GM12892 (cell line): ENCODE measurements at regions not wholly inside any gene's neighbourhood (a gene's known extent, or its start where the extent isn't known, plus 50 kb on each side); places are given as distances from the start of the nearest gene placed in this dataset.

Experiments used
- DNase-seq: peaks from one replicate; pipeline ENCODE4 v3.0.0; 2011; ENCODE audit not compliant: insufficient read length
- FAIRE-seq: peaks from 2 replicates; lab custom pipeline; 2011; peaks lifted over from hg19 to GRCh38; lab: Jason Lieb, UNC
- POLR2A ChIP-seq: IDR thresholded peaks from 2 replicates; pipeline ENCODE4 v1.6.1; 2011; ENCODE audit warnings: low read depth, low read length, control low read depth
- POLR2AphosphoS5 ChIP-seq: IDR thresholded peaks from 2 replicates; pipeline ENCODE4 v1.6.1; 2011; ENCODE audit warnings: low read depth, low read length, control low read depth
- TAF1 ChIP-seq: IDR thresholded peaks from 2 replicates; pipeline ENCODE4 v1.6.1; 2011; ENCODE audit warnings: low read depth, mild to moderate bottlenecking, control low read depth, low read length, borderline replicate concordance

DNA sequence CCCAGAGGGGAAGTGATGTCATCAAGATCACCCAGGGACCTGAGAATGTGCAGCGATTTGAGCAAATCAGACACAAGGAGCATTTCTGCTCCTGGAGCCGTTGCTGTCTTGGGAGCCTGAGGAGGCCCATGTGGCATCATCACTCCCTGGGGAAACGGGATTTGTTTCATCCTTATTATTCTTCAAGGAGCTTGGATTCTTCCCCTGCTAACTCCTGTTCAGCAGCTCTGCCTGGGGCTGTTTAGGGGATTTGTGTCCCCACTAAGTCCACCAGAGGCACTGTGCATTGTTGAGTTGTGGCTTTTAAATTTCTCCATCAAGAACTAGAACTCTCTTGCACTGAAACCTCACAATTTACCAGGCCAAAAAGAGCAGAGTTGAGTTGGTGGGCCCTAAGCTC lies 104.2 kb upstream of the MSX1 start:
- TF ChIP-seq POLR2A (no peak), TAF1 (no peak), POLR2AphosphoS5 (no peak)
- FAIRE-seq (no peak), DNase-seq (no peak)

DNA sequence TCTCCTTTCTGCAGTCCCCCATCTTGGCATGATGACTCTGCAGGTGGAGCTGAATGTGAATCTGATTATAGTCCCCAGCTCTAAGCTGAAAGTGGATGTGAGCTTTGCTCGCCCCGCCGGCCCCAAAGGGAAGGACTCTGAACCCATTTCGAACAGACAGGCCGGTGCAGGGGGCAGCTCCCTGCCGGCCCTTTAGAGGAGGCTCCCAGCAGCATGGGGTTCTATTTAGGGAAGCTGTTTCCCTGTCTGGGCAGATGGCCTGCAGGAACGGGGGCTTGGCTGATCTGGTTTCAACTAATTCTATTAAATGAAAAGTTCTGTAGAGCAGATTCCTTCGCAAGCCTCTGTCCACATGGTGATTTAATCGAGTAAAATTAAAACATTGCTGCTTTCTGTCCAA lies 104.8 kb upstream of the MSX1 start:
- no peak for TF ChIP-seq POLR2A
- TF ChIP-seq POLR2AphosphoS5 = no peak
- TF ChIP-seq TAF1 = no peak
- no peak for DNase-seq
- FAIRE-seq = no peak

DNA sequence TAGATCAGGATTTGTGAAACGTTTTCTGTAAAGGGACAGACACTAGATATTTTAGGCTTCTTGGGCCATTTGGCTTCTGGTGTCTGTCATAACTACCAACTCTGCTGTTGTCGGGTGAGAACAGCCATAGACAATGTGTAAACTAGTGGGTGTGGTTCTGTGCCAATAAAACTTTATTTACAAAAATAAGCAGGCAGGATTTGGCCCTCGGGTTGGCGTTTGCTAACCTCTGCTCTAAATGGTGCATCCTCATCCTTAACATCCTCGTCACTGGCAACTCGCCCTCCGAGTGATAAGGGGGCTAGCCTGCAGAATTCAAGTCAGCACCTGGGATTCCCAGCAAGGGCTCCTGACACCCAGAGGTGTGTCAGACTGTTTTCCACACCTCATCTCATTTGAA lies 105.8 kb upstream of the MSX1 start:
- no peak for TF ChIP-seq POLR2A
- no peak for TF ChIP-seq POLR2AphosphoS5
- no peak for TF ChIP-seq TAF1
- no peak for FAIRE-seq
- DNase-seq = no peak

DNA sequence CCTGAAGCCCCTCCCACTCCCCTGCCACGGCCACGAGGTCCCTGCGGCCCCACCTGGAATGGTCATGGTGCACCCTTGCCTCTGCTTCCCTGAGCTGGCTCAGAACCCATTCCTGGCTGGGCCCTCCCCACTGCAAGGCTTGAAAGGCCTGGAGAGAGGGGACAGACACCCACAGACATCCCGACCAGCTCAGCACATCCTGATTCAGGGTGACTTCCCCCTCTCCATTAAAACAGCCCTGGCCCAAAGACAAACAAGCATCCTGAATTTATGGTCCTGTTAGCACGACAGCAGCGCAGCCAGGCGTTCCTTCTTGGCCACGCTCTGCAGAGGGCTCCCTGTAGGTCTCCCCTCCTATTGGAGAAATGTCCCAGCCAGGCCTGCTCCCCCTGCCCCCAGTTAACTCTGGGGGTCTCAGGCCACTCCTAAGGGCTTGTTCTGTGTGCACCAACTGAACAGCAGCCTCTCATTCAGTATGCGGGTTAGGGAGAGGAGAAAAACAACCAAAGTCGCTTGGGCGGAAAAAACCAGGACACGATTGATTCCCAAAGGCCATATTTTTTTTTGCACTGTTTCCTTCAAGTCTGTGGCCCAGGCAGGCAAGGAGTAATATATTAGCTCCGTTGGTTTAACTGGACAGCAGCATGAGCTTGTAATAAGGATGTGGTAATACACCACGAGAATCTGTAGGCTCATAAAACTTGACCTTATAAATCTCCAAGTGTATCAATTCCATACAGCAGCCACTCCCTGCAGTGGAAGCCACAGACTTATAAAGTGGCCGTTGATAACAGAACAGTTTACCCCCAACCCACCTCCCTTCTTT lies 106.7 kb upstream of the MSX1 start:
- TF ChIP-seq POLR2A = no peak
- no peak for TF ChIP-seq TAF1
- TF ChIP-seq POLR2AphosphoS5 = no peak
- FAIRE-seq = no peak

DNA sequence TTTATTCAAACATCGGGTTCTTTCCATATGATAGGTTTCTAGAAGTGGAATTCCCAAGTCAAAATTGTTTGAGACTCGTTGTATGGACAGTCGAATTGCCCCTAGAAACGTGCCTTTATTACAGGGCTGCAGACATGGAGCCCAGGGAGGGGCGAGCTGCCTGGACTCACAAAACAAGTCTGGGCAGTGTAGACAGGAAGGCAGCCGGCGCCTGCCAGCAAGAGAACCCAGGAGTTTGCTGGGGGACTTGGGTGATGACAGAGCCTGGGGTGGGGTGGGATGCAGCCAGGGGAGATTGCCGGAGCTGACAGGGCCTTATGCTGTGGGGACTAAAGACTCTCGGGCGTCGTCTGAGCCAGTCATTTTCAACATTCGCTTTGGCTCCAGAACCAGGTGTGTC lies 107.4 kb upstream of the MSX1 start:
- DNase-seq (no peak), FAIRE-seq (no peak)
- TF ChIP-seq POLR2AphosphoS5 (no peak), POLR2A (no peak), TAF1 (no peak)

More for the DNA sequence above, 106.7 kb upstream of the MSX1 start:
- DNase-seq = no peak

DNA sequence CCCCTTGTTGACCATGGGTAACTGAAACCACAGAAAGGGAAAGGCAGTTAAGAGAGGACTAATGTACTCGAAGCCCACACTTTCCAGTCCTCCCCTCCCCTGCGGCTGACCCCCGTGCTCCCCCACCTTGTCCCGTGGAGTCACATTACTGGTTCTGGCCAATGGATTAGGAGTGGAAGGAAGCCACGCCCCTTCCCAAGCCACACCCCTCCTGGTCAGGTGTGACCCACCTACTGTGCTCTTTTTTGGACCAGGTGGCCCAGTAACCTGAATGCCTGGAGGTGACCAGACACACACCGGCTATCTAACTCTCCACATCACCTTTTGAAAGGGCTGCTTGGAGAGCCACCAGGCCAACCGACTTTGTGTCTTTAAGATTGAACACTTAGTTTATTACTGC lies 109.3 kb upstream of the MSX1 start:
- no peak for DNase-seq
- FAIRE-seq = no peak
- TF ChIP-seq TAF1 (no peak), POLR2AphosphoS5 (no peak), POLR2A (no peak)

DNA sequence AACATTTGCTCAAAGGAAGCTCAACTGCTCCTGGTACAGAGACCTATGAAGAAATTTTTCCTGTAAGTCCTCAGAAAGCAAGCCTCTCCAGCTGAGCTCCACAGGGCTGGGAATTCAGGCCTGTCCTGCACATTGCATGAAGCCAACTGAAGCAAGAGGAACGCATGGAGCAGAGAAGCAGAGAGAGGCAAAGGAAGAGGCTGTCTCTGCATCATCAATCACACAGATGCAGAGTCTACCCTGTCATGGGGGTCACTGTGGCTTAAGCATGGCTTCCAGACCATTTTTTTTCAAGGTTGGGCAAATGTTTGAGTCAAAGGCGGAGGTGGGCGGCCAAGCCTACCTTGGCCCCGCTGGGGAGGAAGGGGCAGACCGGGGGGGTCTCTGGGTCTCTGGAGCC lies 110.3 kb upstream of the MSX1 start:
- DNase-seq (no peak), FAIRE-seq (no peak)
- TF ChIP-seq POLR2AphosphoS5 (no peak), TAF1 (no peak), POLR2A (no peak)

DNA sequence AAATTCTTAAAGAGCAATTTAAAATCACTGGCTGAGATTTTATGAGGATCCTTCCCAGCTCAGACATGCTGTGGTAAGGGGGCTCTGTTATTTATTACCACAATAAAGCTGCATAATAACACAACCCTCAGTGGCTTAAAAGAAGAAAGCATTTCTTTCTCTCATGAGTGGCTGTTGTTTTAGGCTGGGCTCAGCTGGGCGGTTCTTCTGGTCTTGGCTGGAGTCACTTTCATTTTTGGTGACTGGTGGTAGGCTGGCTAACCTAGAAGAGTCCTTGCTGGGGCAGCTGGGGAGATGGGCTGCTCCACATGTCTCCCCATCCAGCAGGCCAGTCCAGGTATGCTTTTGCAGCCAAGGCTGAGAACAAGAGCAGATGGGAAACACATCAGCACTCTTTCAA lies 113.0 kb upstream of the MSX1 start:
- DNase-seq = no peak
- TF ChIP-seq POLR2AphosphoS5 (no peak), POLR2A (no peak), TAF1 (no peak)
- no peak for FAIRE-seq

DNA sequence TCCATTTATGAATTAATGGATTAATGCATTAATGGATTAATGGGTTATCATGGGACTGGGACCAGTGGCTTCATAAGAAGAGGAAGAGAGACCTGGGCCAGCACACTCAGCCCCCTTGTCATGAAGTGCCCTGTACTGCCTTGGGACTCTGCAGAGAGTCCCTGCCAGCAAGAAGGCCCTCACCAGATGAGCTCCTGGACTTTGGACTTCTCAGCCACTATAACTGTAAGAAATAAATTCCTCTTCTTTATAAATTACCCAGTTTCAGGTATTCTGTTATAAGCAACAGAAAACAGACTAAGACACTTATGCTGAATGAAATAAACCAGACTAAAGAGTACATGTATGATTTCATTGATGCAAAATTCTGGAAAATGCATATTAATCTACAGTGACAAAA lies 119.4 kb upstream of the MSX1 start:
- TF ChIP-seq POLR2A = no peak
- no peak for TF ChIP-seq POLR2AphosphoS5
- no peak for TF ChIP-seq TAF1
- FAIRE-seq (no peak), DNase-seq (no peak)

DNA sequence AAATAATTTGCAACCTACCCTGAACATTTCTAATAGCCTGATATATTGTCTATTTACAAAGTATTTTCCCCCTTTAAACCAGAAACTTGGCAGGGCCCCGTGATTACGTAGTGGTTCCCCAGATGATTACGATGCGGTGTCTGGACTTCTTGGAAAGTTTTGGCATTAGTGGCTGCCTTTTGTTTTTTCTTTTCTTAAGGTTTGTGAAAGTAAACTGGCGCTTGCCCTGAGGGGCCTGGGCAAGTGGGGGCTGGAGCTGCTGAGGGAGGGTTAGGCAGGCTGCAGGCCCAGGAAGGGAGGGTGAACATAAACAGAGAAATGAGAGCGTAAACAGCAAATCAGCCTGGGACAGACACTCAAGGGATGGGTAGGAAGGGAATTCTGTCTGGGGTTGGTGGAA lies 123.6 kb upstream of the MSX1 start:
- no peak for FAIRE-seq
- DNase-seq = no peak
- TF ChIP-seq TAF1 (no peak), POLR2AphosphoS5 (no peak), POLR2A (no peak)

DNA sequence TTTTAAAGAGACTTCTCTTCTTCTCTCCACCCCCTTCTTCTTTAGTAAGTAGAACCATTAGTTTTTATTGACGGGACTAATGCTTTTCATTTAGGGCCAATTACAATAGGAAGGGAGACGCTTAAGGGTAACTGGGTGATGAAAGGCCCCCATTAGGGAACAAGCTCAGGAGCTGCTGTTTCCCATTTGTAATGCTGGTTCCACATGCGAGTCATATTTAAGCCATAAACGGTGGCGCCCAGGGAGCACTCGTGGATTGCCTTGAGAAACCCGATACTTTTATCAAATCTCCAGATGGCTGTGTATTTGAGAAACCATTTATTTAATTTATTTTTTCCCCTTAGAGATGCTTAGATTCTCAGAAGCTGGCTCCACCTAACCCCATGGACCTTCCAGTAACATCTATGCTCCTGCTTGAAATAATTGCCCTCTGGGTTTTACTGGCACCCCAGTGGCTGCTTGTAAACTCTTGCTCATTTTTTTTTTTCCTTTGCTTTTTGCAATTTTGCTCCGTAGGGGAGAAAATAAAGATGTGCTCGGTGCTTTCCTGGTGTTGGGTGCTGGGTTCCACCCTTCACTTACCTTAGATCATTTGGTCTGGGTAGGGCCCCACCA lies 124.2 kb upstream of the MSX1 start:
- DNase-seq (no peak), FAIRE-seq (no peak)
- TF ChIP-seq TAF1 (no peak), POLR2AphosphoS5 (no peak), POLR2A (no peak)

DNA sequence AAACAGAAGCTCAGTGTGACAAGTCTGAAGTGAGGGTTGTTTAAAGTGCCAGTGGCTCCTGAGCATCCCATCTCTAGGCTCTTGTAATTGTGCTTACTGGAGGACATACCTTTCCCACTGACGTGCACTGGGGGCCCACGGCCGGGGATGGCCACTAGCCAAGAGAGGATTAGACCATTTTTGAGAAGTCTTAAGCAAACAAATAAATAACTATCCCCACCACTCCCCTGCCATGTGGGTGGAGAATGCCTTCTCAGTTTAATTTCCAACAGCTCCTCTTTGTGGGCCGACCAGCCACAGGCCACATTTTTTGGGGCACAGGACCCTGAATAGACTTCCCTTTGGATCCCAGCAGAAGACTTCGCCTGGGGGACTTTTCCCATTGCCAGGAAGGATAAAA lies 125.0 kb upstream of the MSX1 start:
- no peak for FAIRE-seq
- DNase-seq = no peak
- no peak for TF ChIP-seq TAF1
- TF ChIP-seq POLR2A = no peak
- TF ChIP-seq POLR2AphosphoS5 = no peak

DNA sequence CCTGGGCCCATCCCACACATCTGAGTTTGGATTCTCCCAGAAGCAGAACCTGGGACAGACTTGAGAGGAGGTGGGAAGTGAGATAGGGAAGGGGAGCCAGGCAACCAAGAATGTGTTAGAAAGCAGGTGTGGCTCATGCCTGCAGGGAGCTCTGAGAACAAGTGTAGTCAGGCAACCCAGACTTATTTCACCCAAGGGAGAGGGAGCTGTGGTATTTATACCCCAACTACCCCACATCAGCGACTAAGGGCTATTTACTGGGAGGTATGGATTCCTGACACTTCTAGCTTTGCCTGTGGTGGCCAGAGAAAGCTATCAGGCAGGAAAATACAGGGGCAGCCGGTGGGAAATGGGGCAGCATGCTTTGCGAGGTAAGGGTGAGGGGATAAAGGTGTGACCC lies 125.8 kb upstream of the MSX1 start:
- no peak for TF ChIP-seq POLR2A
- TF ChIP-seq POLR2AphosphoS5 = no peak
- TF ChIP-seq TAF1 = no peak
- no peak for FAIRE-seq
- DNase-seq = no peak
